ENCODE measurements at regions not wholly inside any gene's neighbourhood (a gene's known extent, or its start where the extent isn't known, plus 50 kb on each side); places are given as distances from the start of the nearest gene placed in this dataset.

- in situ Hi-C loops (cut with HindIII; ENCODE audit: low sequenced_read_pairs), result loop anchor here (5.0 kb wide), 2 partner anchors 68 to 93 kb away; partner anchors contain the start of gene ASAP2
These were observed 66.8 kb upstream of the ASAP2 start for GRCh38 chr2:9139491-9140443.

- in situ Hi-C loops (cut with HindIII; ENCODE audit: low sequenced_read_pairs), result no loop called here
These were observed 69.0 kb upstream of the ASAP2 start for GRCh38 chr2:9137379-9138150.

GRCh38 chr2:9135822-9136558 lies 70.6 kb upstream of the ASAP2 start:
- in situ Hi-C loops (cut with HindIII; ENCODE audit: low sequenced_read_pairs), result no loop called here

GRCh38 chr2:9127316-9127715 lies 79.3 kb upstream of the ASAP2 start:
- in situ Hi-C loops (cut with HindIII; ENCODE audit: low sequenced_read_pairs), result no loop called here

- in situ Hi-C loops (cut with HindIII; ENCODE audit: low sequenced_read_pairs), result no loop called here
These were observed 80.1 kb upstream of the ASAP2 start for GRCh38 chr2:9126540-9126939.

- in situ Hi-C loops (cut with HindIII; ENCODE audit: low sequenced_read_pairs), result loop anchor here (25.0 kb wide), 1 partner anchor 237 kb away; no protein-coding TSS in a partner anchor
These were observed 82.3 kb upstream of the ASAP2 start for GRCh38 chr2:9124231-9124741.

- in situ Hi-C loops (cut with HindIII; ENCODE audit: low sequenced_read_pairs), result loop anchor here (25.0 kb wide), 1 partner anchor 236 kb away; no protein-coding TSS in a partner anchor
These were observed 83.5 kb upstream of the ASAP2 start for GRCh38 chr2:9123069-9123468.

- in situ Hi-C loops (cut with HindIII; ENCODE audit: low sequenced_read_pairs), result loop anchor here (25.0 kb wide), 1 partner anchor 235 kb away; no protein-coding TSS in a partner anchor
These were observed 84.2 kb upstream of the ASAP2 start for GRCh38 chr2:9122367-9122766.

GRCh38 chr2:9118383-9118960 lies 88.1 kb upstream of the ASAP2 start:
- in situ Hi-C loops (cut with HindIII; ENCODE audit: low sequenced_read_pairs), result loop anchor here (25.0 kb wide), 1 partner anchor 231 kb away; no protein-coding TSS in a partner anchor

- in situ Hi-C loops (cut with HindIII; ENCODE audit: low sequenced_read_pairs), result loop anchor here (25.0 kb wide), 1 partner anchor 228 kb away; no protein-coding TSS in a partner anchor
These were observed 91.4 kb upstream of the ASAP2 start for GRCh38 chr2:9115229-9115628.

GRCh38 chr2:9114458-9114857 lies 92.2 kb upstream of the ASAP2 start:
- in situ Hi-C loops (cut with HindIII; ENCODE audit: low sequenced_read_pairs), result loop anchor here (25.0 kb wide), 1 partner anchor 227 kb away; no protein-coding TSS in a partner anchor

GRCh38 chr2:9113916-9114315 lies 92.7 kb upstream of the ASAP2 start:
- in situ Hi-C loops (cut with HindIII; ENCODE audit: low sequenced_read_pairs), result loop anchor here (25.0 kb wide), 1 partner anchor 227 kb away; no protein-coding TSS in a partner anchor

GRCh38 chr2:9113262-9113661 lies 93.3 kb upstream of the ASAP2 start:
- in situ Hi-C loops (cut with HindIII; ENCODE audit: low sequenced_read_pairs), result loop anchor here (25.0 kb wide), 1 partner anchor 226 kb away; no protein-coding TSS in a partner anchor

- in situ Hi-C loops (cut with HindIII; ENCODE audit: low sequenced_read_pairs), result loop anchor here (25.0 kb wide), 1 partner anchor 225 kb away; no protein-coding TSS in a partner anchor
These were observed 94.4 kb upstream of the ASAP2 start for GRCh38 chr2:9112079-9112721.

GRCh38 chr2:9110893-9111569 lies 95.6 kb upstream of the ASAP2 start:
- in situ Hi-C loops (cut with HindIII; ENCODE audit: low sequenced_read_pairs), result loop anchor here (25.0 kb wide), 1 partner anchor 224 kb away; no protein-coding TSS in a partner anchor

GRCh38 chr2:9110346-9110884 lies 96.2 kb upstream of the ASAP2 start:
- in situ Hi-C loops (cut with HindIII; ENCODE audit: low sequenced_read_pairs), result loop anchor here (25.0 kb wide), 1 partner anchor 223 kb away; no protein-coding TSS in a partner anchor

GRCh38 chr2:9109871-9110270 lies 96.7 kb upstream of the ASAP2 start:
- in situ Hi-C loops (cut with HindIII; ENCODE audit: low sequenced_read_pairs), result loop anchor here (25.0 kb wide), 1 partner anchor 223 kb away; no protein-coding TSS in a partner anchor
